ENCODE measurements at regions not wholly inside any gene's neighbourhood (a gene's known extent, or its start where the extent isn't known, plus 50 kb on each side); places are given as distances from the start of the nearest gene placed in this dataset.

DNA sequence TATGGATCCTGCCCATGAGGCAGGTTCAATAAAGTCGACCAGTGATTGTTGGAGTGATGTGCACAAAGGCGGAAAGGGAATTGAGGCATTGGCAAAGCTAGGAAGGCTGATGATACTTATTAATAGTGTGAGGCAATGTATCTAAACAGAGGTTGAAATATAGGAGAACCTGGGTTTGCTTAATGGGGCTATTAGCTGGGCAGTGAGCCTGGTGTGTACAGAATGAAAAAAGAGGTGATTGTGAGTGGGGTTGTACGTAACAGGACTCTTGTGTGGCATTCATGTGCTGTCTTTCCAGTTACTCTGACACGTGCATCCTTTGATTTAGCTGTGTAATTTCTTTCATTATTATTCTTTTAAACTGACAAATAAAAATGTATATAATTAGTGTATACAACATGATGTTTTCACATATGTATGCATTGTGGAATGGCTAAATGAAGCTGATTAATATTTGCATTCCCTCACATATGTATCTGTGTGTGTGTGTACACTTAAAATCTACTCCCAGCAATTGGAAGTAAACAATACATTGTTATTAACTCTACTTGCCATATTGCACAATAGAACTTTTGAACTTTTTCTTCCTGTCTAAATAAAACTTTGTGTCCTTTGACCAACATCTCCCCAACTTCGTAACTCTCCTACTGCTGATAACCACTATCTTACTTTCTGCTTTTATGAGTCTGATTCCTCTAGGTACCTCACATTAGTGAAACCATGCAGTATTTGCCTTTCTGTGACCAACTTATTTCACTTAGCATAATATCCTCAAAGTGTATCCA, 220.5 kb upstream of the SLC35B3 start:
- TF ChIP-seq, protein P1, sequence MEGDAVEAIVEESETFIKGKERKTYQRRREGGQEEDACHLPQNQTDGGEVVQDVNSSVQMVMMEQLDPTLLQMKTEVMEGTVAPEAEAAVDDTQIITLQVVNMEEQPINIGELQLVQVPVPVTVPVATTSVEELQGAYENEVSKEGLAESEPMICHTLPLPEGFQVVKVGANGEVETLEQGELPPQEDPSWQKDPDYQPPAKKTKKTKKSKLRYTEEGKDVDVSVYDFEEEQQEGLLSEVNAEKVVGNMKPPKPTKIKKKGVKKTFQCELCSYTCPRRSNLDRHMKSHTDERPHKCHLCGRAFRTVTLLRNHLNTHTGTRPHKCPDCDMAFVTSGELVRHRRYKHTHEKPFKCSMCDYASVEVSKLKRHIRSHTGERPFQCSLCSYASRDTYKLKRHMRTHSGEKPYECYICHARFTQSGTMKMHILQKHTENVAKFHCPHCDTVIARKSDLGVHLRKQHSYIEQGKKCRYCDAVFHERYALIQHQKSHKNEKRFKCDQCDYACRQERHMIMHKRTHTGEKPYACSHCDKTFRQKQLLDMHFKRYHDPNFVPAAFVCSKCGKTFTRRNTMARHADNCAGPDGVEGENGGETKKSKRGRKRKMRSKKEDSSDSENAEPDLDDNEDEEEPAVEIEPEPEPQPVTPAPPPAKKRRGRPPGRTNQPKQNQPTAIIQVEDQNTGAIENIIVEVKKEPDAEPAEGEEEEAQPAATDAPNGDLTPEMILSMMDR (IDR thresholded peaks at IDR 0.05; ENCODE audit: insufficient read depth, low read depth, low read length): no peak
- TF ChIP-seq EZH2 (IDR thresholded peaks at IDR 0.05; ENCODE audit: insufficient read depth, low read length): no peak
